Hepatocyte (in vitro differentiated cells): ENCODE measurements at regions not wholly inside any gene's neighbourhood (a gene's known extent, or its start where the extent isn't known, plus 50 kb on each side); places are given as distances from the start of the nearest gene placed in this dataset.

ENCODE experiments used
- EZH2 ChIP-seq: fragments of 200-600 bp; sonication (generic); IDR thresholded peaks from 2 replicates; pipeline ENCODE4 v1.6.1; 2016; ENCODE audit warnings: antibody characterized with exemption, mild to moderate bottlenecking, borderline replicate concordance
- EZH2phosphoT487 ChIP-seq: fragments of 200-600 bp; sonication (generic); IDR thresholded peaks from one replicate; pipeline ENCODE4 v1.6.1; 2018; ENCODE audit warnings: antibody characterized with exemption, mild to moderate bottlenecking, low read depth, moderate library complexity; ENCODE audit not compliant: unreplicated experiment, severe bottlenecking
- TF ChIP-seq, protein P1 (sequence below): fragments of 200-600 bp; sonication (generic); IDR thresholded peaks from 2 replicates; pipeline ENCODE4 v1.5.1; 2016; ENCODE audit warnings: antibody characterized with exemption, mild to moderate bottlenecking; ENCODE audit not compliant: poor library complexity

DNA sequence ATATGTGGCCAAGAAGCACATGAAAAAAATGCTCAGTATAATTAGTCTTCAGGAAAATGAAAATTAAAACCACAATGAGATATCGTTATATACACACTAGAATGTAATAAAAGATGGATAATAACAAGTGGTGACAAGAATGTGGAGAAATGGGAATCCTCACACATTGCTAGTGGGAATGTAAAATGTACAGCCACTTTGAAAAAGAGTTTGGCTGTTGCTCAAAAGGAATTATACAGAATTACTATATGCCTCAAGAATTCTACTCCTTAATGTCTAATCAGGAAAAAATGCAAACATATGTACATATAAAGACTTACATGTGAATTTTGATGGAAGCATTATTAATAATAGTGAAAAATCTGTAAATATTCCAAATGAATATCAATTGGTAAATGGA, 102.2 kb downstream of the SPCS3 start:
- TF ChIP-seq, protein P1, sequence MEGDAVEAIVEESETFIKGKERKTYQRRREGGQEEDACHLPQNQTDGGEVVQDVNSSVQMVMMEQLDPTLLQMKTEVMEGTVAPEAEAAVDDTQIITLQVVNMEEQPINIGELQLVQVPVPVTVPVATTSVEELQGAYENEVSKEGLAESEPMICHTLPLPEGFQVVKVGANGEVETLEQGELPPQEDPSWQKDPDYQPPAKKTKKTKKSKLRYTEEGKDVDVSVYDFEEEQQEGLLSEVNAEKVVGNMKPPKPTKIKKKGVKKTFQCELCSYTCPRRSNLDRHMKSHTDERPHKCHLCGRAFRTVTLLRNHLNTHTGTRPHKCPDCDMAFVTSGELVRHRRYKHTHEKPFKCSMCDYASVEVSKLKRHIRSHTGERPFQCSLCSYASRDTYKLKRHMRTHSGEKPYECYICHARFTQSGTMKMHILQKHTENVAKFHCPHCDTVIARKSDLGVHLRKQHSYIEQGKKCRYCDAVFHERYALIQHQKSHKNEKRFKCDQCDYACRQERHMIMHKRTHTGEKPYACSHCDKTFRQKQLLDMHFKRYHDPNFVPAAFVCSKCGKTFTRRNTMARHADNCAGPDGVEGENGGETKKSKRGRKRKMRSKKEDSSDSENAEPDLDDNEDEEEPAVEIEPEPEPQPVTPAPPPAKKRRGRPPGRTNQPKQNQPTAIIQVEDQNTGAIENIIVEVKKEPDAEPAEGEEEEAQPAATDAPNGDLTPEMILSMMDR, result no peak
- TF ChIP-seq EZH2 (no peak), EZH2phosphoT487 (no peak)
